ENCODE measurements at regions not wholly inside any gene's neighbourhood (a gene's known extent, or its start where the extent isn't known, plus 50 kb on each side); places are given as distances from the start of the nearest gene placed in this dataset.

DNA sequence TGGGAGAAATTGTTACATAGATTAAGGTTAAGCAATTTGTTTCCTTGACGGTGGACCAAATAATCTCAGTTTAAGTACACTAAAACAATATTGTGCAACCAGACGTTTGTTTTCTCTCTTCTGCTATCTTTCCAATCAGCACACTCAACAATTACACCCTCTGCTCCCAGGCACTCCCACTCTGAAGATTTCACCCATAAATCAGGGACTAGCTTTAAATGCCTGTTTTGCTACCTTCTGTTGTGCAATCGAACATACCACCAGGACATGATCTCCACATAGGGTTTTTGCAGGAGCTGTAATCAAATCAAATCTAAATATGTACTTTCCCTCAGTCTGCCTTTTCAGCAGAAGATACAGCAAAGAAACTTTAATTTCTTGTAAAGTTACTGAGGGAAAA lies 405.8 kb upstream of the TLE4 start:
- Mint-ChIP-seq H3K4me3 (no peak overlapping the region), H3K4me1 (ENCODE audit: low read depth) (no peaks in the 10 kb centered on the region)

DNA sequence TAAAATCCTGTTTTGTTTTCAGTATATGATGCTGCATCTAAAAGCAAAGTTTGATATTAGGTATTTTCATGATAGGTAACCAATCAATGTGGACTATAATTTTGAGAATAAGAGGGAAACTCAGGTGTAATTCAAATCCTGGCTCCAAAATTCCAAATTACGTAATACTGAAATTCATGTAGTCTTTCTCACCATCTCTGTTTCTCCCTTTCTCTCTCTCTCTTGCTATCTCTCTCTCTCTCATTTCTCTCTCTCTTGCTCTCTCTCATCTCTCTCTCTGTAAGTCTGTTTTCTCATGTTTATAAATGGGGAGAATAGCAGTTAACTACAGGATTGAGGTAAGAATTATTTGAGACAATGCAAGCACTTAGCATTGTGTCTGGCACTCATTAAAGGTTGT lies 401.1 kb upstream of the TLE4 start:
- Mint-ChIP-seq H3K36me3 (ENCODE audit: low read depth) (no peaks in the 10 kb centered on the region), H3K4me3 (no peak overlapping the region), H3K4me1 (ENCODE audit: low read depth) (no peaks in the 10 kb centered on the region), H3K27me3 (ENCODE audit: low read depth) (no peaks in the 10 kb centered on the region), H3K9me3 (no peaks in the 10 kb centered on the region), H3K27ac (no peak overlapping the region)

More for the DNA sequence above, 405.8 kb upstream of the TLE4 start:
- no peak overlapping the region for H3K27ac Mint-ChIP-seq
- H3K9me3 Mint-ChIP-seq, result no peaks in the 10 kb centered on the region
- no peaks in the 10 kb centered on the region for H3K36me3 Mint-ChIP-seq (ENCODE audit: low read depth)
- peaks cover 2% of the 10 kb centered on the region for H3K27me3 Mint-ChIP-seq (ENCODE audit: low read depth)

DNA sequence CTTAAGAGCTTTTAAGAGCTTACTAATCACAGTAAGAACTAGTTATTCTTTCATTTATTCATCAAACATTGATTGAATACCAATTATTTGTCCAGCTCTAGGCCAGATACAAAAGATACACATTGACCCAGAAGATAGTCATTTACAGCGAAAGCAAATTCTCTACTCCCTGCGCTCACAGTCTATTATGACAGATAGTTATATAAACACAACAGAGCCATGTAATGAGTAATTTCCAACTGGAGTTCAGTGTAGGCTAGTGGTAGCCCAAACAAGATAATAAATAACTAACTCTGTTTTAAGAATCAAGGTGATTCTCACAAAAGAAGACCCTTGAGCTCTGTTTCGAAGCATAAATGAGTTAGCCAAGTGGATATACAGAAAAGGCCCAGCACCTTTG lies 397.8 kb upstream of the TLE4 start:
- Mint-ChIP-seq H3K4me1 (ENCODE audit: low read depth) (no peaks in the 10 kb centered on the region), H3K27ac (no peak overlapping the region), H3K36me3 (ENCODE audit: low read depth) (no peaks in the 10 kb centered on the region), H3K9me3 (no peaks in the 10 kb centered on the region), H3K27me3 (ENCODE audit: low read depth) (no peaks in the 10 kb centered on the region), H3K4me3 (no peak overlapping the region)

DNA sequence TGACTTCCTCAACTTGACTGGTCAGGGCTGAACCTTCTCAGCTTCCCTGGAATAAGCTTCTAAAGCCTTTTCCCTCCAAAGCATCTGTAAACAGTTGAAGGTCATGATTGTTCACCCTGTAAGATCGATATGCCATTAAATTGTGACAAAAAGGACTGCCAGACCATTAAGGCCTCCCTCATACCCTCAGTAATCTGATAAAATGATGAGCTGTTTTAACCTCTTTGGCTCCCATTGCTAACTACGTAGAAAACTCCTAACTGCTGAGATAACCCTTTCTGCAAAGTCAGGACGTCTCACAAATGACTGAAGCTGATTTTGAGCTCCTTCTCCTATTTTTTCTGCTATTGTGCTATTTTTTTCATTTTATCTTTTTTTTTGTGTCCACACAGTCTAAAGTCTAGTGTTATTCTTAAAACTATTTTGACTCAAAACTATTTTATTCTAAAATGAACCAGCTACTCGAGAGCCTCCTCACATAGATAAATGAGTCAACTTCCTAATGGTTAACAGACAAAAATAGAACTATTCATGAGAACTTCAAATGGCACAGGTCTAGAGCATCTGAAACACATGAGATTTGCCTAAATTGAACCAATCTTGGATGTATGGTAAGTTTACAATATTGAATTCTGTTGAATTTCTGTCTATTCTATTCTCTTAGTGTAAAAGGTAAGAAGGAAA lies 395.6 kb upstream of the TLE4 start:
- H3K36me3 Mint-ChIP-seq (ENCODE audit: low read depth), result no peaks in the 10 kb centered on the region
- no peaks in the 10 kb centered on the region for H3K27me3 Mint-ChIP-seq (ENCODE audit: low read depth)
- H3K27ac Mint-ChIP-seq, result no peak overlapping the region
- no peak overlapping the region for H3K4me3 Mint-ChIP-seq
- no peaks in the 10 kb centered on the region for H3K4me1 Mint-ChIP-seq (ENCODE audit: low read depth)
- H3K9me3 Mint-ChIP-seq, result no peaks in the 10 kb centered on the region

DNA sequence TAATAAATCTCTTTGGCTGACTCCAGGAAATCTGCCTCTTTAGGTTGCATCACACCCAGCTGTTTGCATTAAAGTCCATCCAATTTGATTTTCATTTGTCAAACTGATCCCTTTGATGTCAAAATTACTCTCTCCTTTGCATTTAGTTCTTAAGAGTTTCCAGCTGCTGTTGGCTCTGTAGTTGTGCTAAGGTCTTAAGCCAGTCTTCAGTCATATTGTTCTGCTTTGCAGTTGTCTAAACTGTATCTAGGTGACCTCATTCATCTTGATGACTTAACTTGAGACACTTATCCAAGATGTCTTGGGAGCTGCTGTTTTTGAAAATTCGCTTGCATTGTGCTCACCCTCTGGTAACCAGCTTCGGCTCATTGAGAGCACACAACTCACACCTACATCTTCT lies 386.9 kb upstream of the TLE4 start:
- Mint-ChIP-seq H3K4me3 (no peak overlapping the region), H3K9me3 (peaks cover 3% of the 10 kb centered on the region), H3K27ac (no peak overlapping the region), H3K4me1 (ENCODE audit: low read depth) (no peaks in the 10 kb centered on the region), H3K36me3 (ENCODE audit: low read depth) (no peaks in the 10 kb centered on the region), H3K27me3 (ENCODE audit: low read depth) (no peaks in the 10 kb centered on the region)

DNA sequence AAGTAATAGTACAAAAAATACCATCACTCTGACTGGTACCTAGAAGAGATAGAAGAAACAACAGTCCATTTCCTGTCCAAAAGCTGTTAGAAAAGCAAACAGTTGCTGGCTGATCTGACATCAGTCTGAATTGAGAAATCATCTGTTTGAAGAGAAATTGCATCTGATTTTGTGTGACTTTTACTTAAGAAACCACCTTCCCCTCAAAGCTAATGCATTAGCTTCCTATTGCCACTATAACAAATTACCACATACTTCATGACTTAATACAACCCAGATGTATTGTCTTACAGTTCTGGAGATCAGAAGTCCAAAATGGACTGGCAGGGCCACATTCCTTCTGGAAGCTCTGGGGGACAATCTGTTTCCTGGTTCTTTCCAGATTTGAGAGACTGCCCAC lies 385.9 kb upstream of the TLE4 start:
- Mint-ChIP-seq H3K9me3 (peaks cover 3% of the 10 kb centered on the region), H3K27ac (no peak overlapping the region), H3K36me3 (ENCODE audit: low read depth) (no peaks in the 10 kb centered on the region), H3K4me3 (no peak overlapping the region), H3K4me1 (ENCODE audit: low read depth) (no peaks in the 10 kb centered on the region), H3K27me3 (ENCODE audit: low read depth) (no peaks in the 10 kb centered on the region)

DNA sequence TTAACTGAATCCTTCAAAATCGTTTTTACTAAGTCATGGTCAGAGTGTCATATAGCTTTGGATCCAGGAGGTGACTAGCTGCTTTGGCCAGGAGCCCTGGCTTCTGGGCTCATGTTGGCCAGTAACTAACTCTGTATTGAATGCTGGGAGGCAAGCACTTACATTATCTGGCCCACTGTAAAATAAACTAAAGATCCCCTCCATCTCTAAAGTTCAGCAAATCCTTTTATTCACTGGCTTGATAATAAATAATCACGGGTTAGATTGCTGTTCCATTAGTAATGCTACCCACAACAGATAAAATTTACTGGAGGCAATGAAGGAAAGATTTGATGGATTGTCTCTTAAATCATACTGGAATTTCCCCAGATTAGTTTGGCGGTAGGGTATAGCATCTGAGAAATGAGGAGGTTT lies 382.2 kb upstream of the TLE4 start:
- H3K27ac Mint-ChIP-seq, result no peak overlapping the region
- no peaks in the 10 kb centered on the region for H3K4me1 Mint-ChIP-seq (ENCODE audit: low read depth)
- H3K4me3 Mint-ChIP-seq, result no peak overlapping the region
- H3K27me3 Mint-ChIP-seq (ENCODE audit: low read depth), result no peaks in the 10 kb centered on the region
- peaks cover 3% of the 10 kb centered on the region for H3K9me3 Mint-ChIP-seq
- H3K36me3 Mint-ChIP-seq (ENCODE audit: low read depth), result no peaks in the 10 kb centered on the region

DNA sequence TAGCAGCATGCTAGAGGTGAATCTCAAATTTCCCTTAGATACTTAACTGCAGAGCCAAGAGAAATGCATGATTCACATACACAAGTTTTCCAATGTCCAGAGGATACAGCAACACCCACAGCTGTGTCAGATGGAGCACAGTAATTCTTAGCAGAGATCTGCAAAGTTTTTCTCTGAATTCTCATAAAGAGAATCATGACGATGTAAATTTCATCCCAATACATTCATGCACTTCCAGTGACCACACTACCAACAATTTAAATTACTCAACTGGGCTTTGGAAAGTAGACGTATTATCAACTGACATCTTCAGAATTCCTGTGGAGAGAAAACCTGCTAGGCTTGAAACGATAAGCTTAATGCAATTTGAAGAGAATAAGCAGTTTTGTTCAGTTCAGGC lies 378.8 kb upstream of the TLE4 start:
- Mint-ChIP-seq H3K36me3 (ENCODE audit: low read depth) (no peaks in the 10 kb centered on the region), H3K27ac (no peak overlapping the region), H3K4me3 (no peak overlapping the region), H3K9me3 (no peaks in the 10 kb centered on the region), H3K4me1 (ENCODE audit: low read depth) (no peaks in the 10 kb centered on the region), H3K27me3 (ENCODE audit: low read depth) (no peaks in the 10 kb centered on the region)

DNA sequence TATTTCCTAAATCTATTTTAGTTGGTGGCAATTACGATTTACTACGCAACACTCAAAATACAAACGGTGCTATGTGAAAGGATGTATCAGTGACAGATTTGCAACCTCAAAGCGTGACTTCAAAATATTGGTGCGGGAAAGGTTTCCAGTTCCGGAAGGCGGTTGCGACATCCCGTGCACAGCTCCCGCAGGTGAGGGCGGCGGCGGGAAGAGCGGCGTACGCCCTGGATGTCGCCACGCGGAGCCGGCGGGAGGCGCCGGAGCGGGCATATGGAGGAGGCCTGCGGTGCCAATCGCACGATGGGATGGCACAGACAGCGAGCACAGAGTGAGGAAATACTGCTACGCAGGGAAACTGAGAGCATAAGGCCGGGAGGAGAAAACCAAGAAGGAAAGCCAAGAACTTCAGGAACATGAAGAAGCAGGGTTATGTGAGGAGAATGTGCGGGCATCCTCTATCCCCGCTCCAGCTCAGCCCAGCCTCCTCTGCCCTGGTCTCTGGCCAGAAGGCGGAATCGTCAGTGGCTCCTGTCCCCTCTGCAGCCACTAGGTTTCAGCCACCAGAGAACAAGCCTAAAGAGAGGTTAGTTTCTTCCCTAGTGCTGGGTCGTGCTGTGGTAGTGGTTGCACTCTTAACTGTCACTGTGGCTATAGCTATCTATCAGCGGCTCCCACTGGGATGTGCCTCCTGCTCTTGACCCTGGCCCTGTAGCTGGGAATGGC lies 378.1 kb upstream of the TLE4 start:
- H3K27ac Mint-ChIP-seq, result no peak overlapping the region
- no peaks in the 10 kb centered on the region for H3K27me3 Mint-ChIP-seq (ENCODE audit: low read depth)
- no peaks in the 10 kb centered on the region for H3K9me3 Mint-ChIP-seq
- H3K4me1 Mint-ChIP-seq (ENCODE audit: low read depth), result no peaks in the 10 kb centered on the region
- H3K4me3 Mint-ChIP-seq, result no peak overlapping the region
- H3K36me3 Mint-ChIP-seq (ENCODE audit: low read depth), result no peaks in the 10 kb centered on the region

DNA sequence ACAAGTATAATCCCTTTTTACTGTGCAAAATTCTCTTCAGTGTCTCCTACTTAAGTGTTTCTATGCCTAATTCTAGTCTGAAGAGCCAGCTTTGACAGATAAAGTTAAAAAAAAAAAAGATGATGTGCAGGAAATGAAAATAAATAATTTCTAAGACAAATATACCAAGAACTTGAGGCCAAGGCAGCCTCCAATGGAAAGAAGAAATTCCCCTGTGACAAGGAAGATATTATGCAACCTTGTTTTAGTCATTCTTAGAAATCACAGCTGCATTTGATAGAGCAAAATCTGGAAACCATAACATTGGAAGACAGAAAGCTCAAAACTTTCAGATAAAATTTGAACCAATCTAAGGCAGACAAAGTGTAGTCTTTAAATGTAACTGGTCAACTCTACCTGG lies 375.9 kb upstream of the TLE4 start:
- Mint-ChIP-seq H3K9me3 (no peaks in the 10 kb centered on the region), H3K4me1 (ENCODE audit: low read depth) (no peaks in the 10 kb centered on the region), H3K27ac (no peak overlapping the region), H3K36me3 (ENCODE audit: low read depth) (no peaks in the 10 kb centered on the region), H3K4me3 (no peak overlapping the region), H3K27me3 (ENCODE audit: low read depth) (no peaks in the 10 kb centered on the region)

DNA sequence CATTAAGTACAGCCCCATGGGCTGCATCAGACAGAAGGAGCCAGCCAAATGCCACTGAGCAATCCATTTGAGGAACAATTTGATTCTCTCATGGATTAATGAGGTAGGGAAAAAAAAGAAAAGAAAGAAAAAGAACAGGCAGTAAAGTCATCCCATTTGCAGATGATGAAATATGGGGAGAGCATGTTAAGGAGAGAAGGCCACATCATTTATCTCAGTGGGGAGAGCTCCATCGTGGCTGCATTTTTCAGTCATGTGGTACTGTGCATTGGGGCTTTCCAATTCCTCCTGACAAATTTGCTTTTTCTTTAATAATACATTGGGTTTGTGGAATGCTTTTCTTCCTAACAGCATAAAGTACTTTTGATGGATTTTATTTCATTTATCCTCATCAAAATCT lies 375.2 kb upstream of the TLE4 start:
- H3K27me3 Mint-ChIP-seq (ENCODE audit: low read depth), result no peaks in the 10 kb centered on the region
- no peaks in the 10 kb centered on the region for H3K36me3 Mint-ChIP-seq (ENCODE audit: low read depth)
- no peak overlapping the region for H3K4me3 Mint-ChIP-seq
- no peak overlapping the region for H3K27ac Mint-ChIP-seq
- H3K4me1 Mint-ChIP-seq (ENCODE audit: low read depth), result no peaks in the 10 kb centered on the region
- no peaks in the 10 kb centered on the region for H3K9me3 Mint-ChIP-seq

DNA sequence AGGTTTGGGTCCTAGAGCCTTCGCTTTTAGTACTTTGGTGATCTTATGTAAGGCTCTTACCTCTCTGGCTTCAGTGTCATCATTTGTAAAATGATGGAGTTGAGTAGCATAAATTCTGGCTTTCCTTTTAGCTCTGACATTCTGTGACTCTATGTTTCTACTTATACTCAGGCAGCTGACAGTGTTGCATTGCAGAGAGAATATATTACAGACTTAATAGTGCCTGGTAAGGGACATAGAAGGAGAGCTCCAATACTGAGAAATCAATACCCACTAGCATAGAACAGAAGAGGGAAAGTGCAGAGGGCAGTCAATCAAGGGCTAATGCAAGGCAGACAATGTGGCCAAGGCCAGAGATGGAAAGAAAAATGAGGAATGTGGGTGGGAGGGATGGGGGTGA lies 371.4 kb upstream of the TLE4 start:
- Mint-ChIP-seq H3K27me3 (ENCODE audit: low read depth) (no peaks in the 10 kb centered on the region), H3K27ac (no peak overlapping the region), H3K4me3 (no peak overlapping the region), H3K9me3 (no peaks in the 10 kb centered on the region), H3K36me3 (ENCODE audit: low read depth) (no peaks in the 10 kb centered on the region), H3K4me1 (ENCODE audit: low read depth) (no peaks in the 10 kb centered on the region)

DNA sequence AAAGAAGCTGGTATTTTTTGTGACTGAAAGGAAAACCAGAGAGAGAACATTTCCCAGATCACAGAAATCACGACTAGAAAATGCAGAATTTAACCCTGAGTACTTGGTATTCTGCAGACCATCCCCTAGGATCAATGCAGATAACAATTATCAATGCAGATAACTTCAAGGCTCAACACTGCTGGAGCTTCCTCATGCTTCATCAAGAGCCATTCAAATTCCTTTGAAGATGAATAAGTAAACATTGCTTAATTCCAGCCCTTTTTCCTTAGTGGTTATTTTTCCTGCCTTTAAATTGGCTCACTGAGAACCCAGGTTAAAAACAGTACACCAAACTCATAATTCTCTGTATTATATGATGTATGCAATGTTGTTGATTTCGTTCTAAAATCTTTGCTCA lies 370.1 kb upstream of the TLE4 start:
- Mint-ChIP-seq H3K4me3 (no peak overlapping the region), H3K36me3 (ENCODE audit: low read depth) (no peaks in the 10 kb centered on the region), H3K27ac (no peak overlapping the region), H3K4me1 (ENCODE audit: low read depth) (no peaks in the 10 kb centered on the region), H3K9me3 (no peaks in the 10 kb centered on the region), H3K27me3 (ENCODE audit: low read depth) (no peaks in the 10 kb centered on the region)

DNA sequence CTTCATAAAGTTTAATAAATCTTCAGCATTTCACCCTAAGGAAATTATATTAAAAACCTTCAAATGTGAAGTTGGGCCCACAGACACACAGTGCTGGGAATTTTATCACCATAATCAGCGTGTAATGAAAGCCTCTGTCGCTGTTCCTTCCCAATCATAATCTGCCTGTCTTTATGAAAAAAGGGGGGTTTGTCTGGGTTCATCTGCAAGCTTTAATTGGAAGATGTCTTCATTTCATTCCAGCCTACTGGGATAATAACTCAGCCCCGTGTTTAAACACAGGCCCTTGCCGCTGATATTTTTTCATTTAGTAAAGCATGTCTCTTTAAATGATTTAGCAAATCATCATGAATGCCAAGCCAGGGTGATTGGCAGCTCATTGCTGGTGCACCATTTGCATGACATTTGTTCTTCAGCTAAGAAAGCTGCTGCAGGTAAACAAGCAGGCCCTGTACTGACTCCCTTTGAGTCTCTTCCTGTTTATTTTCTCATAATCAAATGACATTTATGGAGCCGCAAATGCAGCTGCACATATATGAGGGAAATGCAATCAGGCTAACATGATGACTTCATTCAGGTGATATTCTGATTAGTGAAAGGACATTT lies 362.9 kb upstream of the TLE4 start:
- no peak overlapping the region for H3K4me3 Mint-ChIP-seq
- no peaks in the 10 kb centered on the region for H3K36me3 Mint-ChIP-seq (ENCODE audit: low read depth)
- H3K27me3 Mint-ChIP-seq (ENCODE audit: low read depth), result no peaks in the 10 kb centered on the region
- H3K27ac Mint-ChIP-seq, result no peak overlapping the region
- no peaks in the 10 kb centered on the region for H3K9me3 Mint-ChIP-seq
- H3K4me1 Mint-ChIP-seq (ENCODE audit: low read depth), result no peaks in the 10 kb centered on the region

DNA sequence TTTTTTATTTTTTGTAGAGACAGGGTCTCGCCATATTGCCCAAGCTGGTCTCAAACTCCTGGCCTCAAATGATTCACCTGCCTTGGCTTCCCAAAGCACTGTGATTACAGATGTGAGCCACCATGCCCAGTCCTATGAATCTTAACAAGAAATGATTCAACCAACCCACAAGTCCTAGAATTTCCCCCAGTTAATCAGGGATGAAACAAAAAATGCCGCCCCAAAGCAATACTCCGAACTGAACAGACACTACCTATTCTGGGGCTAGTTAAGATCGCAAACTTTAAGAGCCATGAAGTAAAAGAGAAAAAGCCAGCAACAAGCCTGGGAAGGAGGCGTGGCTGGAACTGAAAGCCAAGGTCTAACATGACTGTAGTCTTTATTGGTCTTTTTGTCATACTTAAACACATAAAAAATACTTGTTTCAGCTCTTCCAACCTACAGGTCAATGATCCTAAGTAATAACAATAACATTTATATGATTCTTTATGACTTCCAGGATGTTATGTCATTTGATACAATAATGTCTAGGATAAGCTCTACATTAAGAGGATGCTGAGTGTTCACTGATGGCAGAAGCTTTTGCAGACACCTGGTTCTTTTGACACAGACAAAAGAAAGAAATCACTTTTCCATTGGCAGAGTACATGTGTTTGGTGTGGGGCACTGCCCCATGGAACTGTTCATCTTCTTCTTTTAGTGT lies 361.1 kb upstream of the TLE4 start:
- Mint-ChIP-seq H3K4me3 (no peak overlapping the region), H3K36me3 (ENCODE audit: low read depth) (no peaks in the 10 kb centered on the region), H3K27me3 (ENCODE audit: low read depth) (no peaks in the 10 kb centered on the region), H3K27ac (no peak overlapping the region), H3K4me1 (ENCODE audit: low read depth) (no peaks in the 10 kb centered on the region), H3K9me3 (no peaks in the 10 kb centered on the region)

Measured in T-helper 1 cell treated with Interleukin-12 subunit alpha and Interleukin-12 subunit beta and Interleukin-4 antibody, amounts not matched to agents 30 μg/mL and 1 μg/mL, for 36 hours (primary cell).